ENCODE measurements at regions not wholly inside any gene's neighbourhood (a gene's known extent, or its start where the extent isn't known, plus 50 kb on each side); places are given as distances from the start of the nearest gene placed in this dataset.
"Not testable (repeated sequence)": the region's sequence is repeated elsewhere in the genome, so short reads cannot be mapped to it uniquely, and the experiment has no call there.

DNA sequence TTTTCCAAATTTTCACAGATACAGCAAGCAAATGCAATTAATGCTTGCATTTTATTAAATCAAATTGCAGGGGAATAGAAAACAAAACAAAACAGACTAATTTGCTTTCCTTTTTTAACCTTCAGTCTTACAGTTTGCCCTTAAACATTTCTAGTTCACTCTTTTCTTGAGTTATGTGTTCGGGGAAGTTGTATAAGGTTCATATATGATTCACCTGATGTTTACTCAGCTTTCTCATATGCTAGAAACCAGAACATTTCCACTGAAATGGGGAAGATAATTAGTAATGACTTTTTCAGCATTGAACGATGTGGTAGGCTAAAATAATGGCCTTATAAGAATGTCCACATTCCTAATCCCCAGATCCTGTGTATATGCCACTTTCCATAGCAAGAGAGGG lies 176.2 kb upstream of the NBPF9 start:
- DNase-seq: not testable (repeated sequence)

DNA sequence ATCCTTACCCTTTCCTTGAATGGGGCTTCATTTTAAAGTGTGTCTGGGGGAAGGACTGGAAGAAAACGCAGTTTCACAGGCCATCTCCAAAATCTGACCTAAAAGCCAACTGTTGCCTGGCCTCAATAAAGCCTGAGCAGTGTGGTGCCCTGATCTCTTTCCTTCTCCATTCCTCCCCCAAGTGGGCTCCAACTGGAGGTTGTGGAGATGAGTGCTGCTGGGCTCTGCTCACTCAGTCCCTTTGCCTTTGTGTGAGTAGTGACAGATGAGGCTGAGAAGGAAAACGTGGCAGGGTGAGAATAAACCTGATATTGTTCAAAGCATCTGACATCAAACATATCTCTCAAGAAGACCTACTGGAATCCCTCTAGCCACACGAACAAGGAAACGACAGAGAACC lies 181.4 kb upstream of the NBPF9 start:
- not testable (repeated sequence) for DNase-seq

DNA sequence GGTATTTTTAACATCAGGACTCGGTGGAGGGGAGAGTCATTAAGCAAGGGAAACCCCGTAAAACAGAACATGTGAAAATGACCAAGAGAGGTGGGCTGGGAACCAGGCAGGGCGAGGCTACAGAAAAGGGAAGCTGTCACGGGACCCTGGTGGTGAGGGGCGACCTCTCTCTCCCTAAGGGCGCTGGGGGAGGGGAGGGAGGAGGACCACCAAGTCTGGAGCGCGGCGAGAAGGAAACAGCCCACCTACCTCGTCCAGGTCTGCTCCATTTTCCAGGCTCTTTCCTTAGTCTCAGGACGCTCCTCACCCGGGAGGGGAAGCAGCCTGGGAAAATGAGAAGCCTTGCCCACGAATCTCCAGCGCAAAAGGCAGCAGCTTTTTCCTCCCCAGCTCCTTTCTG lies 181.9 kb upstream of the NBPF9 start:
- not testable (repeated sequence) for DNase-seq

DNA sequence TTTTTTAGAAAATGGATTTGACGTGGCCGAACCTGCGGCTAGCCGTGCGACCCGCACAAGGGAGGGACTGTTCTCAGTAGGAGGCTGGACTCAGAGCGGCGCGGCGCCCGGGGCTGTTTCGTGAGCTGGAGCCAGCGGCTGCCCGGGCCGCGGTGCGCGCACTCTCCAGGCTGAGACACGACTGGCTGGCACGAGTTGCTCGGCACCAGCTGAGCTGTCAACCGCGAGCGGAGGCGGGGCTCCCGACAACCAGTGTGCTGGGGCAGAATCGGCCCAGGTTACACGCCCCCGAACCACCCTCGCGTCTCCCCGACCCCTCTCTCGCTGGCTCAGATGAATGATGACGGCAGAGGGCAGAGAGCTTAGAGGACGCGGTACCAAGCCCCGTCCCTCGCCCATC lies 182.3 kb upstream of the NBPF9 start:
- peak in 1 of 2 donors; percentile 0 for DNase-seq

DNA sequence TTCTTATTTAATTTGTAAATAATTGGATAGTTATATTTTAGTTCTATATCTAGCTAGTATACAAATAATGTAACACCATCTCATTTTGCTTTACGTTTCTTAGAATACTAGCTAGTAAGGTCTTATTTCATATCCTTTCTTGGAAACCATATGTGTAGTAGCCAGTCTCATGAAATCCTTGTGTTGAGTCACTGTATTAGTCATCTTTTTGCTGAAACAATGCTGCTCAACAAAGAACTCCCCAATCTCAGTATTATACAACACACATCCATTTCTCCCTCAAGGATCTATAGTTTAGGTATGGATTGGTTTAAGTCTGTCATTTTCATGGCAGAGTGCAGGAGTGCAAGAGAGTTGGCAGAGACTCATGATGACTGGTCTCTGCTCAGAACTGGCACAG lies 185.2 kb upstream of the NBPF9 start:
- DNase-seq: not testable (repeated sequence)

DNA sequence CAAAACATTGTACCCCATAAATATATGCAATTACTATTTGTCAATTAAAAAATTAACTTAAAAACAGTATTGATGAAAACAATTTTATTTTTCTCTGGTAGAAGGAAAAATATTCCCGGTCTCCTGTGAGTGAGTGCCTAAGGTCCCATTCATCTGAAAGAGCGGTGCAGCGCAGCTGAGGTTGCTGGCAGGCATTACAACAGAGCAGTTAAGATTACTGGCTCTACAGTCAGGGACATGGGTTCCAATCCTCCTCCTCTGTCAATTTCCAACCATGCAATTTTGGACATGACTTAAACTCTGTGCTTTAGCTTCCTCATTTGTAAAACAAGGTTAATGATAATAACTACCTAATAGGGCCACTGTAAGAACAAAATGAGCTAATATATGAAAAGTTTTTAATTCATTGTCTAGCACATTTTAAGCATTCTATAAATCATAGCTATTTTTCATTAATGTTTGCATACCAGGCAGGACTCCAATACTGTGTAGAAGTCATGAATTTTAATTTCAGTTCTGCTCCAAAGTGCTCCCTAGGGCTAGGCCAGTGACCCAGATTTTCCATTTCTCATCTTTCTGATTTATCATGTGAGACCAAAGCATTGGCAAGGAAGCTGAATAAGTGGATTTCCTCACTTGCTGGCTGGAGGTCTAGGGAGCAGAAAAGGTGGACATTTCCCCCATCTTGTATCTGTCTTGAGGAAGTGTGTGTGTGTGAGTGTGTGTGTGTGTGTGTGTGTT lies 174.2 kb upstream of the NBPF19 start:
- not testable (repeated sequence) for DNase-seq

DNA sequence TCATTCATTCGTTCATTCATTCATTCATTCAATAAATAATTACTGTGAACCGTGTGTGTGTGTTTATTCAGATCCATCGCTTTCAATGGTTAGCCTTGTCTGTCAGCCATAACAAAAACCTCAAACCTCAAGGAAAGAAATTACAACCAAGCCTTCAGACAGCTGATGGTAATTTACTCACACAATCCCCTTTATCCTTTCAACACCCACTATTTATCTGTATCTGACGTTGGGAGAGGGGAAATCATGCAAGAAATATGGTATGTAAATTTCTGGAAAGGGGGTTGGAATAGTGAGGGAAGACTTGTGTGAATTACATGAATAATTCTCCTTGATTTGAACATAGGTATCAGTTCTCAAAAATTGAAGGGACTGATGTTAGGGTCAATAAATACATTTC lies 173.6 kb upstream of the NBPF19 start:
- not testable (repeated sequence) for DNase-seq

DNA sequence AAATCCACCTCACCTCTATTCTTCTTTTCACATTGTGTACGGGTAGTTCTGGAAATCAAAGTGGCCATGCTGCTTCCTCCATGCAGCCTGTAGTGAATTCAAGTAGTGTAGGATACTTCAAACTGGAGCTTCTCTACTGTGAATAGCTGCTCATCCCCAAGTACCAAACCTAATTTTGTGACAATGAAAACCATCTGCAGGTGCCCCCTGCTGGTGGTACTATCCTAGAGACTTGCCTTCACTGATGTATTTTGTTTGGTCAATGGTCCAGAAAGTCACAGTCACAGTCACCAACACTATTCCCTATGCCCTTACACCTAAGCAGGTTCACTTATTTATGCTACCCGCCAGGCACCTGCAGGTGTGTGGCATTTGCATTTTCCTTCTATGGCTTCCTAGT lies 170.0 kb upstream of the NBPF19 start:
- DNase-seq: not testable (repeated sequence)

DNA sequence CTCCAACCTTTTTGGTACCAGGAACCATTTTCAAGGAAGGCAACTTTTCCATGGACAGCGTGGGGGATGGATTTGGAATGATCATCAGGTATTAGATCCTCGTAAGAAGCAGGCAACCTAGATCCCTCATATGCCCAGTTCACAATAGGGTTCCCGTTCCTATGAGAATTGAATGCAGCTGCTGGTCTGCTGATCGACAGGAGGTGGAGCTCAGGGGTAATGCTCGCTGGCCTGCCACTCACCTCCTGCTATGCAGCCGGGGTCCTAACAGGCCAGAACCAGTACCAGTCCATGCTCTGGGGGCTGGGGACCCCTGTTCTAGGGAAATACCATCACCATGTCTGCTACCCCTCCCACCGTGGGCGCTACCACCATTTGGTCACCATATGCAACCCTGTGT lies 167.2 kb upstream of the NBPF19 start:
- DNase-seq: not testable (repeated sequence)

DNA sequence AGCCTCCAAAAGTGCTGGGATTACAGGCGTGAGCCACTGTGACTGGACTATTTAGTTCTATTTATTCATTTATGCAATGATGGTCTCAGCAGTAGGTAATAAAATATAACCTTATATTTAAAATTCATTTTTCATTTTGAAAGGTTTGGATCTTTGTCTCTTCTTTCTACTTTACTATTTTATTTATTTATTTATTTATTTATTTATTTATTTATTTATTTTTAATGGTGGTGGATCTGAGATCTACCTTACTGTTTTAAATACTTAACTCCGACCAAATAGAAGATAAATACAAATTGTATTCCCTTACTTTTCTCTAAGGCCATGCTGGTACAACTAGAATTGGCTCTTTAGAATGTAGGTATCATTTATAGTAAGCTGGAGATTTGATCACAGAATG lies 159.9 kb upstream of the NBPF19 start:
- DNase-seq: not testable (repeated sequence)

DNA sequence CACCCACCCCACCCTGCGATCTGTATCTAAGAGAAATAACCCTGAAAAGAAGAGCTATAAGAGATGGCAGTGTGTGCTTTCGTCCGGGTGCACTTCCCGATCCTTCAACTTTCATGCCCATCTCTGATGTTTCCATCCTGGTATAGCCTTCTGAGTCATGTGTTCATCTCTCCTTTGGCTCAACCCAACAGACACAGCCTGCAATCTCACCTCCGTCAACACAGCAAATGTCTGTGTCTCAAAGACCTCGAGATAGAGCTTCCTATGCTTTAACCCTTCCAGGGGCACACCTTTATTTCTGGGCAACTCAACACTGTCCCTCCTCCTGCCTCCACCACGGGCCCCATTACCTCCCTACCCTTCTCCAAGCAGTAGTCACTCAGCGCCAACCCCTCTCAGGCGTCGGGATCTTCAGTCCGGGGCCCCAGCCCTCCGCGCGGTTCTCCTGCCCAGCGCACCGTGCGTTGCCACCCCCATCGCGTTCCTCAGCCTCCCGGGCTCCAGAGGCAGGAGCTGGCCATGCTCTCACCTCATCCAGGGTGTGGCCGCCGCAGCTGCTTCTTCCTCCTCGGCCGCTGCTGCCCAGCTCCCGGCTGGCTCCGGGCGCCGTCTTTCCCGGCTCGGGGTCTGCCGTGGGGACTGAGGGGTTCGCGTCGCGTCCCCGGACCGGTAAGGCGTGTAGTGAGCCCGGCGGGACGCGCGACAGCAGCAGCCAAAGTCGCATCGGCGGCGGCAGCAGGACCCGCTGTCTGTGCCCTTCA lies 153.7 kb upstream of the NBPF19 start:
- not testable (repeated sequence) for DNase-seq

DNA sequence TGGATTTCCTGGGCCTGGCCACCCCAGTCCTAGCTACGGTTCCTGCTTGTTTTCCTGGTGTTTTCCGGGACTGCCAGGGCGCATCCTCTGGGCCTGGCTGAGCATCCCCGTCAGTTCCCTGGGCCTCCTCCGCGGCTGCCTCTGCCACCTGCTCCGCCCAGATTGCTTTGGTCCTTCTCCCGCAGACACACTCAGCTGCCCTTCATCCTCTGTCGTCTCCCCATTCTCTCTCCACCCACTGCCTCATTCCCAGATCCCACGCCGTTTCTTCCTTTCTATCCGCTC lies 153.2 kb upstream of the NBPF19 start:
- DNase-seq: not testable (repeated sequence)

DNA sequence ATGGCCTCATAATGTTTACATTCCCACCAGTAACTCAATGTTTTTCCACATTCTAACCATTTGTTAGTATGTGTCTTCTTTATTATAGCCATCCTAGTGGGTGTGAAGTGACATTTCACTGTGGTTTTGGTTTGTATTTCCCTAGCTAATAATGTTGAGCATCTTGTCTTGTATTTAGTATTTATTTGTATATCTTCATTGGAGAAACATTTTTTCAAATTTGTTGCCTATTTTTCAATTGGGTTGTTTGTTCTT lies 144.8 kb upstream of the NBPF19 start:
- not testable (repeated sequence) for DNase-seq

DNA sequence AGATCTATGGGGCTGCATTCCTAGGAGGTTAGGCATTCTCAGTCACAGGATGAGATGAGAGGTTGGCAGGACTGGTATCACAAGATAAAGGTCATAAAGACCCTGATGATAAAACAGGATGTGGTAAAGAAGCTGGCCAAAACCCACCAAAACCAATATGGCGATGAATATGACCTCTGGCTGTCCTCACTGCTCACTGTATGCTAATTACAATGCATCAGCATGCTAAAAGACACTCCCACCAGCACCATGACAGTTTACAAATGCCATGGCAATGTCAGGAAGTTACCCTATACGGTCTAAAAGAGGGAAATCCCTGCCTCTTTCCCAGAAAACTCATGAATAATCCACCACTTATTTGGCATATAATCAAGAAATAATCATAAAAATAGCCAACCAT lies 138.8 kb upstream of the NBPF19 start:
- not testable (repeated sequence) for DNase-seq

DNA sequence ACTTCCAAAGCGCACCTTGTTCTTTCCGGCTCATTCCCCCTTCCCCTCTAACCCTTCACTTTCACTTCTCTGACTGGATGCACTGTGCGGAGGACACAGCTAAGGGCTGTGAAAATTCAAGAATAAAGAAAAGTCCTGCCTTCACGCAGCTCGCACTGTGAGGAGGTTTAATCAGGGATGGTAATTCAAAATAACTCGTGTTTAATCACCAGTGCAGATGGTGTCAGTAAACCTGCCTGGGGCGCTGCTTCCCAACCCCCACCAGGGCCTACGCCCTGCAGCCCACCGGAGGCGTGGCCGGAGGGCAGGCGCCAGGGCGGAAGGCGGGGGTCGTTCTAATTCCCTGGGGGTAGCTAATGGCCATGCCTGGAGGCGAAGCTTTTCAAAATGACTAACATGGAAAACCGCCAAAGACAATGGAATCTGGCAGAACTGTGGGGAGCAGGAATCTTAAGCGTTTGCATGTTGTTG lies 136.6 kb upstream of the NBPF19 start:
- not testable (repeated sequence) for DNase-seq

DNA sequence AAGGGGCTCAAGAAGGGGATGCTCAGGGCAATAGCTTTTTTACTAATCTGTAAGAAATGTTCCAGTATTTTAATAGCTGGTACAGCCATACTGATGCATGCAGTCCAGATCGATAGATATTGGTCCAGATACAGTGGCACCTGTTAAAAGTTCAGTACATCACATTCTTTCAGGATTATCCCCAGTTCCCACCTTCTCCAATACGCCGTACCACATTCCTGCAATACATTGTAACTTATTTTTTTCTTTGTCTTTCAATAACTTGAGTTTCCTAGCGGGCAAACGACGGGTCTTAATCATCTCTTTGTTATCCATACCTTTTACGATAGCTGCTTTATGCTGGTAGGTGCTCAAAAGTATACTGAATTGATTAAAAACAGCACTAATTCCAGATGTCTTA lies 136.1 kb upstream of the NBPF19 start:
- not testable (repeated sequence) for DNase-seq

DNA sequence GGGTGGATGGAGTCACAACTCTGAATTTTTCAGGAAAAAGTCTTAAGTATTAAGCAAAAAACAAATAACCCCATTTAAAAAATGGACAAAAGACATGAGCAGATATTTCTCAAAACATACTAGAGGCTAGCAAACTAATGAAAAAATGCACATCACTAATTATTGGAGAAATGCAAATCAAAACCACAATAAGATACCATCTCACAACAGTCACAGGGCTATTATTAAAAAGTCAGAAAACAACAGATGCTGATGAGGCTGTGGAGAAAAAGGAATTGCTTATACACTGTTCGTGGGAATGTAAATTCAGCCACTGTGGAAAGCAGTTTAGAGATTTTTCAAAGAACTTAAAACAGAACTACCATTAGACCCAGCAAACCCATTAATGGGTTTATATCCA lies 125.4 kb upstream of the NBPF19 start:
- not testable (repeated sequence) for DNase-seq

DNA sequence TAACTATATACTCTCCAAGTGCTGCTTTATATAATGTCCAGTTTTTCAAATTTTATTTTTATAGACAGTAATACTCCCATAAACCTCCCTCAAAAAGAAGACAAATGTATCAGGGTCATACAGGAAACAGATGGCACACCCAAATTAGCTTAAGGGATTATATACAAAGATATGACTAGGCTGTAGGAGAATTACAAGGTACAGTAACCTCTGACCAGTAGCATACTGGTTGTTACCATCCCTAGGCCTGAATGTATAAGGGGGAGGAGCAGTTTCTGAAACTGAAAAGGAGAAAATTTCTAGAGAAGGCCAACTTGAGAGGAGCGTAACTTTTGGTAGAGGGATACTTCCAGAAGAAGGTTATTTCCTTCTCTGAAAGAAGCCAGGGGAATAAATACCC lies 122.6 kb upstream of the NBPF19 start:
- not testable (repeated sequence) for DNase-seq

DNA sequence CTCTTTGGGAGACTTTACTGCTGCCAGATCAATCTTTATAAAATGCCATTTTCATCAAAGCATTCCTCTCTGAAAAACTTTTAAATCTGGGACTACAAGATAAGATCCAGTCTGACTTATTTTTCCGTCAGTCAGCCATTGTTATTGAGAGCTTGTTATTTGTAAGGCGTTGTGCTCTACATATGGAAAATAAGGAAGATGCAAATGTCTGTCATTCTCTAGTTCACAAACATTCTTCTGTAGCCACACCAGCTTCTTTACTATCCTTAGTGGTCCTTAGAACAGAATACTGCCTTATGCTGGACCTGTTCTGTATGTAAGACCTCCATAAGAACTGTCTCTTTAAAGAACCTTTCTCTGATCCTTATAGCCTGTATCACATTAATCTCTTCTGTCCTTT lies 120.3 kb upstream of the NBPF19 start:
- not testable (repeated sequence) for DNase-seq

DNA sequence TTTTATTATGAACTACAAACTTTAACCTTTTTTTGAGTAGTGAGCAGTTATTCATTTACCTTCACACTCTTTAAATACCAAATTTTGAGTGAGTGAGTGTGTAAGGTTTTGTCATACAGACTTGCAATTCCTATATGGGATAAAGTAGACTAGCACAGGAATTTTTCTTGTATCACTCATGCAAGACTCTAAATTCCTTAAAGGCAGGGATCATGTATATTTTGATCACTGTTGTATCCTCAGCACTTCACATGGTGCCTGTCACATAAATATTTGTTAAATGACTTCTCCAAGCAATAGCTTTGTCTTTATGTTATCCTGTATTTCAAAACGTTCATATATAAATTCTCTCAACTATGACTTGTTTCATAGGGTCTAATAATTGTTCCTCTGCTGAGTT lies 119.1 kb upstream of the NBPF19 start:
- DNase-seq: not testable (repeated sequence)

DNA sequence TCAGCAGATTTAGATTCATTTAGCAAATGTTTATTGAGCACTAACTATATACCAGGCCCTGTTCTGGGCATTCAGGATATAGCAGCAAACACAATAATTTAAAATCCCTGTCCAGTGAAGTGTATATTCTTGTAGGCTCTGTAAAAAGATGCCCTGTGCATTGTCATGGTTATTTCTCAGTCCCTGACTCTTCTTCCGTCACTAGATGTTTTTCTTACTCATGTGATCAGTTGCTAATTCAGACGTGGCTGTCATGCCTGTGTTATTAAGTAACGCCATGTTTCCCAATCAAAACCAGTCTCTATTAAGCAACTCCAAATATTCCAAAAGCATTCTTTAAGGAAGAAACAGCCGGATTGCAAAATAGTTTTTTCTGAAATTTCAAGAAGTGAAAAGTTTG lies 118.7 kb upstream of the NBPF19 start:
- not testable (repeated sequence) for DNase-seq

DNA sequence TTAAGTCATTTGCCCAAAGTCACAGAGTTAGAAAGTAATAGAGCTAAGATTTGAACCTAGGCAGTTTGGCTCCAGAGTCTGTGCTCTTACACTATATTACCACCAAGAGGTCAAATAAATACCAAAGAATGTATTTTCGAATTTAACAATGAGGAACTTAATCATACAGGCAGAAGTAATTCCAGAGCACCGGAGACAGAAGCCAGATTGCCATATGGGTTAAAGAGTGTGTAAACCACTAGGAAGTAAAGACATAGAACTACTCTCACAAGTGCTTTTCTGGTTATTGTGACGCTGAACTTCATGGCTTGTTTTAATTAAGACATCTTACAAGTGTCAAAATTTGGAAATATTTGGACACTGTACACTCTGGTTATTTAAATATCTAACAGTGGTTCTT lies 114.5 kb upstream of the NBPF19 start:
- not testable (repeated sequence) for DNase-seq

DNA sequence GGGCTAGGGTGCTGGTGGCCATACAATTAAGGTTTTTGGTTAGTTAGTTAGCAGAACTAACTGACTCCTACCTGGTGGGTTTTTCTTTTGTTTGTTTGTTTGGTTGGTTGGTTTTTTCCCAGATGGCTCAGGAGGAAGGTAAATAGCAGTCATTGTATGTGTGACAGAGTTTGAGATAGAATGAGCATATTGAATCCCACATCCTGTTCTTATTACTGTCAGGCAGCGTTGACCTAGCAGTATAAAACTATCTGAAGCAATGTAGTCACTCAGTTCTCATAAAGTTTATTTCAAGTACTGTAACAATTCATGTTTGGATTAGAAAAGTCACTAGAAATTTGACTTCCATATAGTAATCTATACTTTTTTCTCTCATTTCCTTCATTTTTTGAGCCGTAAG lies 113.5 kb upstream of the NBPF19 start:
- DNase-seq: not testable (repeated sequence)

DNA sequence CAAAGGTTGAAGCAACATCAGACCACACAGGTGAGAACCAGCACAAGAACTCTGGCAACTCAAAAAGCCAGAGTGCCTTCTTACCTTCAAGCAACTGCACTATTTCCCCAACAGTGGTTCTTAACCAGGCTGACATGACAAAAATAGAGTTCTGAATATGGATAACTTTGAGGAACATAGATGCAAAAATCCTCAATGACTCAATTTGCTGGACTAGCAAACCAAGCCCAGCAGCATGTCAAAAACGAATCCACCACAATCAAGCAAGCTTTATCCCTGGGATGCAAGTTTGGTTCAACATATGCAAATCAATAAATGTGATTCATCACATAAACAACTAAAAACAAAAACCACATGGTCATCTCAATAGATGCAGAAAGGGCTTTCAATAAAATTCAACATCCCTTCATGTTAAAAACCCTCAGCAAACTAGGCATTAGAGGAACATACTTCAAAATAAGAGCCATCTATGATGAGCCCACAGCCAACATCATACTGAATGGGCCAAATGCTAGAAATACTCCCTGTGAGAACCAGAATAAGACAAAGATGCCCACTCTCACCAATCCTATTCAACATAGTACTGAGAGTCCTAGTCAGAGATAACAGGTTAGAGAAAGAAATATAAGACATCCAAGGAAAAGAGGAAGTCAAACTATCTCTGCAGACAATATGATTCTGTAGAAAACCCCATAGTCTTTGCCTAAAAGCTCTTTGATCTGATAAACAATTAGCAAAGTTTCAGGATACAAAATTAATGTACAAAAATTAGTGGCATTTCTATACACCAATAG lies 110.5 kb upstream of the NBPF19 start:
- not testable (repeated sequence) for DNase-seq
